GM12891 (cell line): ENCODE measurements at regions not wholly inside any gene's neighbourhood (a gene's known extent, or its start where the extent isn't known, plus 50 kb on each side); places are given as distances from the start of the nearest gene placed in this dataset.

Source experiments
- PAX5 ChIP-seq: IDR thresholded peaks from 2 replicates; pipeline ENCODE4 v1.6.1; 2011; ENCODE audit warnings: low read length, moderate library complexity, mild to moderate bottlenecking; ENCODE audit not compliant: insufficient read depth, severe bottlenecking
- POLR2A ChIP-seq: IDR thresholded peaks from 2 replicates; pipeline ENCODE4 v1.6.1; 2011; ENCODE audit warnings: low read depth, low read length, control low read depth
- POLR2AphosphoS5 ChIP-seq: IDR thresholded peaks from 2 replicates; pipeline ENCODE4 v1.6.1; 2011; ENCODE audit warnings: low read depth, low read length, control low read depth
- POU2F2 ChIP-seq: IDR thresholded peaks from 2 replicates; pipeline ENCODE4 v1.6.1; 2011; ENCODE audit warnings: low read depth, mild to moderate bottlenecking, control low read depth, low read length, moderate library complexity
- SPI1 ChIP-seq: IDR thresholded peaks from 2 replicates; pipeline ENCODE4 v1.6.1; 2011; ENCODE audit warnings: low read depth, low read length, control low read depth
- TAF1 ChIP-seq: IDR thresholded peaks from 2 replicates; pipeline ENCODE4 v1.6.1; 2011; ENCODE audit warnings: low read depth, low read length, control low read depth

DNA sequence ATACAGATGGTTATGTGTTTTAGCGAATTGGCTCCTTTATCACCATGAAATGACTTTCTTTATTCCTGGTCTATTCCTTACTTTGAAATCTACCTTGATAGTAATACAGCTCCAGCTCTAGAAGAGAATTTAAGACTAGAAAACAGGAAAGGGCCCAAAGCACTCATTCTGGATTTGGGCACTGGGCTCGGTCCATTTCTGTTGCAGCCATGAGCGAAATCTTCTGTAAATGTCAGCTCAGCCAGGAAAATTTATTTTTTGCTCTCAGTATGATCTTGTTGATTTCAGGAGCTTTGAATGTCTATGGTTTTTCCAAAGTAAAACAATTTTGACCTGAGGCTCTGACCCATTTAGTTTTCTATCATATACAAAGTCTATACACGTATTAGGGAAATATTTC is 104.1 kb downstream of the DIRAS2 start:
- no peak for TF ChIP-seq POLR2A
- no peak for TF ChIP-seq POLR2AphosphoS5
- no peak for TF ChIP-seq PAX5
- no peak for TF ChIP-seq TAF1
- no peak for TF ChIP-seq POU2F2
- no peak for TF ChIP-seq SPI1
